Ishikawa (cell line): ENCODE measurements at regions not wholly inside any gene's neighbourhood (a gene's known extent, or its start where the extent isn't known, plus 50 kb on each side); places are given as distances from the start of the nearest gene placed in this dataset.

Source experiments
- EP300 ChIP-seq: IDR thresholded peaks from 2 replicates; pipeline ENCODE4 v1.6.1; 2012; ENCODE audit warnings: borderline replicate concordance
- RAD21 ChIP-seq: IDR thresholded peaks from 2 replicates; pipeline ENCODE4 v1.6.1; 2012; ENCODE audit warnings: low read depth
- TF ChIP-seq, protein P1 (sequence below): IDR thresholded peaks from 2 replicates; pipeline ENCODE4 v1.6.1; 2012

DNA sequence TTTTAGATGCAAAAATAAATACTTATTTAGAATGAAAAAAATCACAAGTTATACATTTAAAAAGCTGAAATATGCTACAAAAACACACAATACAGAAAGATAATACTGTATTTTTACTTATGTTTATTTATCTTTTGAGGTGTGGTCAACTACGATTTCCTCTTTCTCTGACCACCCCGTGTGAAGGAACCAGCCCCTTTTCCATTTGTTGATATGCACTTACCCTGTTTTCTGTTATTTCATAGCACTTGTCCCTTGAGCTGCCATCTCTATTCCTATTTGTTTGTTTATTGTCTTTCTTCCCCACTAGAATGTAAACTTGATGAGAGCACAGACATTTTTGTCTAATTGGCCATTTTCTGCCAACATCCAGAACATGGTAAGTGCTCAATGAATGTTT lies 460.5 kb upstream of the TRIB2 start:
- TF ChIP-seq RAD21 (no peak), EP300 (no peak)
- TF ChIP-seq, protein P1, sequence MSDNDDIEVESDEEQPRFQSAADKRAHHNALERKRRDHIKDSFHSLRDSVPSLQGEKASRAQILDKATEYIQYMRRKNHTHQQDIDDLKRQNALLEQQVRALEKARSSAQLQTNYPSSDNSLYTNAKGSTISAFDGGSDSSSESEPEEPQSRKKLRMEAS: no peak
